ENCODE measurements at regions not wholly inside any gene's neighbourhood (a gene's known extent, or its start where the extent isn't known, plus 50 kb on each side); places are given as distances from the start of the nearest gene placed in this dataset.
A peak's percentile ranks its signal among the peaks of the same experiment; 100 is the strongest.

DNA sequence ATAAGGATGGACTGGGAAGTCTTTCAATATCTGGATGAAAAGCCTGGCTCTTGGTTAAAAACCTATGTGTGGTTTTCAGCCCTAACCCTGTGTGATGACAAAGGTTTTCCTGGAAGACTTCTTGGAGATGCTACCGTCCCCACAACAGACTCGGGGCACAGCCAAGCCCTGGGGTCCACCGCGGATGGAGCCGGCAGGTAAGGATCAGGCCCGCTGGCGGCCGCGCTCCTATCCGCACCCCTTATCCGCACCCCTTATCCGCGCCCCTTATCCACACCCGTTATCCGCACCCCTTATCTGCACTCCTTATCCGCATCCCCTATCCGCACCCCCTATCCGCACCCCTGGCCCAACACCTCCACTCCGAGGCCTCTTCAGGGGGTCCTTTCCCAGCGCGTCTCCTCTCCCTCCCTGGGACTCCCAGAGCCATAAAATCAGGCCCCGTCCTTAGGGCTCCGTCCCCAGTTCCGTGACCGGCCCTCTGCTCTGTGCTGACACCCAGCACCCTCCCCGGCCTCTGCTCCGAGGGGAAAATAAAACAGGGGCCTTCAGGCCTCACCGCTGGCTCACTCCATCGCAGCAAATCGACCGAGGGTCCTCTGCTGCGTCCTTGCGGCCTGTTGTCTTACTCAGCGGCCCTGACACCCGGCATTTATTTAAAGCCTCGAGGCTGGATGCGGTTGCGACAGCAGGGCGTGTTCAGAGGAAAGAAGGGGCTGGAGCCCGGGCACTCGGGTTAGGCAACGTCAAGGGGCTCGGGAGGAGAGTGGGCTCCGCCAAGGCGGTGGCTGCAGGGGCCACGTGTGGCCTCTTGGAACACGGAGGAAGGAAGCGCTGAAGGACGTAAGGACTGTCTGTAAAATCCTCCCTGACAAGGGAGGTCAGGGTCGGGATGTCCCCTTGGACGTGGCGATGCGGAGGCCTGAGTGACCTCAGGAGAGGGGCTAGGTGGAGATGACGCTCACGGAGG is 215.1 kb upstream of the ADARB2 start:
- no peak for DNase-seq (ENCODE audit: low spot score)

- DNase-seq (ENCODE audit: low spot score), result no peak
These were observed 213.6 kb upstream of the ADARB2 start for GRCh38 chr10:1950803-1951495.

DNA sequence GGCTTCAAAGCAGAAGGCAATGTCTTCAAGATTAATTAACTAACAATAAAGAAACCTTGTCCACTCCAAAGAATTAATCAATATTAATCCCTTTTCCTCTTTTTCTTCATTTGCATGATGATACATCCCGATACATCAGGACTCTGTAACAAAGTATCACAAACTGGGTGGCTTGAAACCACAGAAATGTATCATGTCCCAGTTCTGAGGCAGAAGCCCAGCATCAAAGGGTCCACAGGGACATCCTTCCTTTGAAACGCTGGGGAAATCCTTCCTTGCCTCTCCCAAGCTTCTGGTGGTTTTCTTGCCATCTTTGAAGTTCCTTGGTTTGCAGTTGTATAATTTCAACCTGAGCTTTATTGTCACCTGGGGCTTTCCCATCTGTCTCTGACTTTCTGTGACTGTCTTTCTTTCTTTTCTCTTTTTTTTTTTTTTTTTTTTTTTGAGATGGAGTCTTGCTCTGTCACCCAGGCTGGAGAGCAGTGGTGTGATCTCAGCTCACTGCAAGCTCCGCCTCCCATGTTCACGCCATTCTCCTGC is 210.2 kb upstream of the ADARB2 start:
- DNase-seq (ENCODE audit: low spot score), result no peak

GRCh38 chr10:1944487-1944886 is 207.2 kb upstream of the ADARB2 start:
- DNase-seq (ENCODE audit: low spot score), result no peak

GRCh38 chr10:1942478-1942877 is 205.2 kb upstream of the ADARB2 start:
- no peak for DNase-seq (ENCODE audit: low spot score)

GRCh38 chr10:1939016-1939415 is 201.7 kb upstream of the ADARB2 start:
- DNase-seq (ENCODE audit: low spot score), result no peak

GRCh38 chr10:1938317-1938716 is 201.0 kb upstream of the ADARB2 start:
- no peak for DNase-seq (ENCODE audit: low spot score)

DNA sequence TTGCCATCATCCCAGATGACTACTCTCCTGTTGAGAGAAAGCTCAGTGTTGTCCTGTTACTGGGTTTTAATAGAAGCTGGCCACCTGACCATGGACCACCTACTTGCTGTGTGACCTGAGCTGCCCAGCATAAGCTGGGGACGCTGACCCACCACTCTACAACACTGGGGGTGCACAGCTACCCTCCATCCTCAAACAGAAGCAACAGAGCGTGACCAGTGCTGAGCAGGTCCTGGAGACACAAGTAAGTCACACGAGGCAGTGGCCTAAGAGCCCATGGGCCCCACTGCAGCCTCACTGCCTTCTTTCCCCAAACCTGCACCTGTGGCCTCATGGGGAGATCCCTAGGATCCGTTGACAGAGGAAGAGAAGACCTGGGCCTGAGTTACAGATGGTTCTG is 198.6 kb upstream of the ADARB2 start:
- DNase-seq (ENCODE audit: low spot score), result no peak

DNA sequence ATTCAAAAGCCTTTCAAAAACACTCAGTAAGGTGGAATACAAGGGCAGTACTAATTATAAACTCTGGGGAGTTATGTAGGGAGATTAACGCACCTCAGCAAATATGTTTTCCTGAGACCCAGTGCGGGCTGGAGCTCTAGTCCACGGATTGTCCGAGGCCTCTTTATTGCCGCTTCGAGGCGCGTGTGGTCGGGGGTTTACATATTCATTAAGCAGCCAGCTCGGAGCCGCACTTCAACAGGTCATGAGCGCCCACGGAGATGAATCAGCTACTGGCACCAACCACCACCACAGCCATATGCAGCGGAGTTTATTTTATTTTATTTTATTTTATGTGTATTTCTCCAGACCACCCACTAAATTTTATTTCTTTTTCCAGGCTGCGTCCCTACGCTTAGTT is 195.9 kb upstream of the ADARB2 start:
- no peak for DNase-seq (ENCODE audit: low spot score)

DNA sequence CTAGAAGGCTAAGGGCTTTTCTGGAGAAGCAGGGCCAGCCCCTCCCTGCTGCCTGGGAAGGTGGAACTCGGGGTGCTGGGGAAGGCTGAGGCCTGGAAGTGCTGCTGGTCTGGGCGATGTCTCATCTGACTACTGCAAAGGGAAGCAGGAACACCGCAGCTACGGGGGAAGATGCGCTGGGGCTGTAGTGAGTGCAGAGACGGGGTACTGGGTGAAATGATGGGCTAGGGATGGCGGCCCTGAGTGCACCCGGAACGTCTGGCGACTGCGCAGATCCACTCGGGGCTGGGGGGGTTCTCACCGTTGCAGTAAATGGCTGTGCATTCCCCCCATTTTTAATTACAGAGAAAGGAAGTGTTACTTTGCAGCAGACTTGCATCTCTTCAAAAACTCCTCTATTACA is 195.4 kb upstream of the ADARB2 start:
- DNase-seq (ENCODE audit: low spot score), result no peak

- DNase-seq (ENCODE audit: low spot score), result no peak
These were observed 191.3 kb upstream of the ADARB2 start for GRCh38 chr10:1928606-1929005.

DNA sequence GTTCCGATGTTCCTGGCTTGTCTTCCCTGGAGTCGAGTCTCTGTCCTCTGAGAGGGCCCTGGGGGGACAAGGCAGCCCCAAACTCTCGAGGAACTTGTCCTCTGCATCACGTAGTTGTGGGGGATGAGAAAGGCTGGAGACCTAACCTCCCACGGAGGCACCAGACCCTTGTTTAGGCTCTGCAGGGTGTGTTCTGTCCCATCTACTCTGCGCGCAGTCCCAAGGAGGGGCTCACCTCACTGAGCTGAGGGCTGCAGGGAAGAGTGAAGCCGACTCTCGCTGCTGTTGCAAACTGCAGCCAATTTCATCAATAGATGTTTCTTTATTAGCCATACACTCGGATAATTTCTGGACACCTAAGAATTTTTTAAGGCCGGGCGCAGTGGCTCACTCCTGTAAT is 186.7 kb upstream of the ADARB2 start:
- DNase-seq (ENCODE audit: low spot score), result no peak

DNA sequence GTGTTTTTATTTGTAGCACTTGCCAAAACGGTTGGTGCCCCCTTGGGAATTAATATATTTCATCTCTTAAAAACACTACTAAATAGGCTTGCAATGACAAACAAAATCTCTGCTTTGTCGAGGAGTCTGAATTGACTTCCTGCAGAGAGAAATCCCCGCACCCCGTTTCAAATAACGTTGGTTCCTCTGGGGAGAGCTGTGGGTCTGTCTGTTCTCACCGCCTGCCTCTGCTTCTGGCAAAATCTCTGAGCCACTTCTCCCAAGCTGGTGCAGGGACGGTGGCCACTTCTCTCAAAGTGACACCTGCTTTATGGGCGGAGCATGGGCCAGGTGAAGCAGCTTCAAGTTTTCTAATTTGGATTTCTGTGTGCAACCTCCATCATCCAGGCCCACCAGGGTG is 186.3 kb upstream of the ADARB2 start:
- no peak for DNase-seq (ENCODE audit: low spot score)

DNA sequence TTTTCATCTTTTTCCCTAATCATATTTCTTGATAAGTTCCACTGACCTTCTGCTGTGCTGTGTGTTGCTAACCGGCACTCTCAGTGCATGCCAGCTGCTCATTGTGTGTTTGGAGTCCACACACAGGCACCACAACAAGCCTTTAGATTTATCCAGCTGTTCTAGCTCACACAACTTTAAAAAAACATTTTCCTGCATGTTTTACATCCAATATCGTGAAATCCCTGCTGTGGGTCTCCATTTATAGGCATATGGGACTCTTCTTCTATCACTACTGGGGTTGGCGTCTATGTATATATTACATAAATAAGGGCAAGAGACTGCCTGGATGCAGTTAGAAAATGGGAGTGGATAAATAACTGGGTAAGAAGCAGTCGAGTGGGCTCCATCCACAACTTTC is 183.6 kb upstream of the ADARB2 start:
- no peak for DNase-seq (ENCODE audit: low spot score)

DNA sequence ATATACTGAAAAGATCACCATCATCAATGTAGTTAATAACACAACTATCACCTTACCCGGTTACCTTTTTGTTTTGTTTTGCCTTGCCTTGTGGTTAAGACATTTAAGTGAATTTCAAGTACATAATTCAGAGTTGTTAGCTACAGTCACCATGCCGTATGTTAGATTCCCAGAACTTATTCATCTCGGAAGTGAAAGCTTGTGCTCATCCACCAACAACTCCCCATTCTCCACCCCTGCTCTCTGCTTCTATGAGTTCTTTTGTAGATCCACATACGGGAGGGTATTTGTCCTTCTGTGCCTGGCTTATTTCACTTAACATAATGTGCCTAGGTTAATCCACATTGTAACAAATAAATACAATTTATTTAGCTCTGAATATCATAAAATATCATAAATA is 182.8 kb upstream of the ADARB2 start:
- no peak for DNase-seq (ENCODE audit: low spot score)

DNA sequence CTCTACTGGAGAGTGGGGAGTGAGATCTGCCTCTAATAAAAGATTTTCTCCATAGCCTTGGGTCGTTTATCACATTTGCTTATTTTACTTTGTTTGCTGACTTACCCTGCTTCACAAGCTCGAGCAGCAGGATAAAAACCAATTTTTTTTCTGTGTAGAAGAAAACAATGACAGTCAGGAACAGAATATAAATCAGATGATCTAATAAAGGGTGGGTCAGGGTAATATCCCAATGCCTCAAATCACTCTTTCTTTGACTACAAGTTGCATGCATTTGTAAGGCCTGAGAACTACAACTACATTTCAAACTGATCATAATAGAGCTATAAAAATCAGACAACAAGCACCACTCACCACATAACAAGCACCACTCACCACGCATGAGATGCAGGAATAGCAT is 174.4 kb upstream of the ADARB2 start:
- DNase-seq (ENCODE audit: low spot score), result no peak

DNA sequence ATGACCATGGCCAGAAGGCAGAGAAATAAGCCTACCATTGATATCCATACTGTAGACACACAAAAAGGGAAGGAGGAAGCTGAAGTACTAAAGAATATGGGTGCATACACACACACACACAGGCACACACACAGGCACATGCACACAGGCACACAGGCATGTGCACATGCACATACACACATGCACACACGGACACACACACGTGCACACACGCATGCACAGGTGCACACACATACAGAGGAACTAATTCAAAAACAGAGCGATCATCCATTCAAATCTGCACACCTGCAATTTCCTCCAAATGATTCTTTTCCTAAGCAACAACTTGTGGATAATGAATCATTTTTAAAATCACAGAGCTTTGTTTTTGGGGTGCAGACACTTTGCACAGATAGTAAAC is 166.7 kb upstream of the ADARB2 start:
- DNase-seq (ENCODE audit: low spot score), result no peak

- peak; percentile 2 for DNase-seq (ENCODE audit: low spot score)
These were observed 158.8 kb upstream of the ADARB2 start for GRCh38 chr10:1896153-1896552.

GRCh38 chr10:1895691-1896090 is 158.4 kb upstream of the ADARB2 start:
- no peak for DNase-seq (ENCODE audit: low spot score)

DNA sequence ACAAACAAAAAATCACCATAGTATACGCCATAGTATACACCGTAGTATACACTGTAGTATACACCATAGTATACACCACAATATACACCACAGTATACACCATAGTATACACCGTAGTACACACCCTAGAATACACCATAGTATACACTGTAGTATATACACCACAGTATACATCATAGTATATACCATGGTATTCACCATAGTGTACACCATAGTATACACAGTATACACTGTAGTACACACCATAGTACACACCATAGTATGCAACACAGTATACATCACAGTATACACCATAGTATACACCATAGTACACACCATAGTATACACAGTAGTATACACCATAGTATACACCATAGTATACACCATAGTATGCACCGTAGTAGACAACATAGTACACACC is 157.6 kb upstream of the ADARB2 start:
- DNase-seq (ENCODE audit: low spot score), result no peak

DNA sequence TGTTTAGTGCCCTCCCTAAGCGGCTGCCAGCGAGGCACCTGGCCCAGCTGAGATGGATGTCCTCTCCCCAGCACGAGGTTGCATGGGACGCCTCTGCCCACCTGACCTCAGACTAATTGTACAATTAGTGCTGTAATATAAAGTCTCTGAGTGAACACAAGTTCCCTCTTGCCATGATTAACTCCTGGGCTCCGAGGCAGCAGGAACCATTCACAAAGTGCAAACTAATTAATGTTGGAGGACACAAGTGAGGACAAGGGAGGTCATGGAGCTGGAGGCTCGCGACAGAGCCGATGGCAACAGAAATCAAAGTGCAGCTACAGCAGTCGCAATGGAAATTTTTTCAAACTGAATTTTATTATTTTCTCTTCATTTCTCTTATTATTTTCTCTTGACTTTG is 156.6 kb upstream of the ADARB2 start:
- DNase-seq (ENCODE audit: low spot score), result no peak

GRCh38 chr10:1886039-1886438 is 148.7 kb upstream of the ADARB2 start:
- no peak for DNase-seq (ENCODE audit: low spot score)

DNA sequence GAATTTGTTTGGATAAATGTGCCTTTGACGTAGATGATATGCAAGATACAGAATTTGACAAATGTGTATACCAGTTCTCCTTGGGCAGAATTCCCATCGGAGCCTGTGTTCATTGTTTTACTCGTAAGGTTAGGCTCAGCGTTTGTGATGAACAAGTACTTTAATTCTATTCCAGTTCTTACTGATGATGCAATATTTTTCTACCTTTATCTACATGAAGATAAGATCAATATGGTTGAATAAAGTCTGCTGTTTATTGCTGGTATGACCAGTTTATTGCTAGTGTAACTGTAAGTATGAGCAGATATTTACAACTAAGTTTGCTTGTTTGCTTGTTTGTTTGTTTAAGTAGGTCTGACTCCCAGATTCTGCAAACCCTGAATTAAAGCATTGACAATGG is 145.4 kb upstream of the ADARB2 start:
- no peak for DNase-seq (ENCODE audit: low spot score)

Measured in pons (tissue), 1 donor.